SH-SY5Y (cell line): ENCODE measurements at regions not wholly inside any gene's neighbourhood (a gene's known extent, or its start where the extent isn't known, plus 50 kb on each side); places are given as distances from the start of the nearest gene placed in this dataset.

Experiments used
- GATA2 ChIP-seq: IDR thresholded peaks from 2 replicates; pipeline ENCODE4 v1.6.1; 2011; ENCODE audit warnings: mild to moderate bottlenecking, low read depth, low read length
- GATA3 ChIP-seq: IDR thresholded peaks from 2 replicates; pipeline ENCODE4 v1.6.1; 2011; ENCODE audit warnings: low read depth, mild to moderate bottlenecking, low read length, moderate library complexity

DNA sequence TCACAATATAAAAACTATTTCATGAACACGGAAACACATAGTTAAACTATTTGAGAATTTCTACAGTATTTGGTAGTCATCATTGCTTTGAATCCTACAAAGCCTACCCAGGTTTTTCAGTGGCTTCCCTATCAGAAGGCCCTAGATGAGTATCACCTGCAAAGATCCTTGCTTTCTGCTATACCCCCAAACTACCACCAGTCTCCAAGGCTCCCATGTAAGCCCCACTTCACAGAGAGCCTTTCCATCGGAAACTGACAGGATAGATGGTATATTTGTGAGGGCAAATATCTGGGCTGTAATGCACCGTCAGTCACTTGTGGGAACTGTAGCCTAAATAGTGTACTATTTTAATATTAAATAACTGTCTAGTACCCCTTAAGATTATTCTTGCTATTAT, 674.3 kb downstream of the BRINP3 start:
- TF ChIP-seq GATA3, result no peak
- no peak for TF ChIP-seq GATA2
